ENCODE measurements at regions not wholly inside any gene's neighbourhood (a gene's known extent, or its start where the extent isn't known, plus 50 kb on each side); places are given as distances from the start of the nearest gene placed in this dataset.
"Not testable (repeated sequence)": the region's sequence is repeated elsewhere in the genome, so short reads cannot be mapped to it uniquely, and the experiment has no call there.

DNA sequence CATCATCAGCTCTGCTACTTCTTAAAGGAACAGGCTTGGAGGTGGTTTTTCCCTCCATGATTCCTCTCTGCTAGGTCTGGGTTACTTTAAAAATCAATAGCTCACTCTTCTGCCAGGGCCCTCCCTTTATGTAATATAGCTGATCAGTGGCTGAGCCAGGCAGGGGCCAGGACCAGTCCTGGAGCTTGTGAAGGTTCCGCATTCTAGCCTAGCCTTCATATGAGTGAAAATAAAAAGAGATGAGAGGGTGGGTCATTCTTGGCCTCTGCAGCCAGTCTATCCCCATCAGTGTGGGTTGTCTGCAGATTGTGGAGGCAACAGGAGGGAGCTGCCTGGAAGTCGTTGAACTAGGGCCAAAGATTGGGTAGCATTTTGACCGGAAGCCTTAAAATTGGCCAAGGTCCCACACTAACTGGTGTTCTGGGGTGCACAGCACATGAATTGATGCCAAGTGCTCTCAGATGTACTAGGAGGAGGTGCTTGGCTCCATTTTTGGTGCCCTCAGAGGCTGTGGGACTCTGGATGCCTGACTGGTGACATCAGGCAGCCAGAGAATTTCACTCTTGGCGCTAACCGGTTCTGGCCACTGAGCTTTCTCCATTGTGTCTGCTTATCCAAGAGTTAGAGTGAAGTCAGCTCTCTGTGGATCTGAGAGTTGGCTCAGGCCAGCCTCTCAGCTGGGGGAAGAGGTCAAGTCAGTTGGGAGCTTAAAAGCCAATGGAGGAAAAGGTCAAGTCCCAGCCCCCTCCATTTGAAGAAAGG lies 93.7 kb upstream of the FAM72C start:
- not testable (repeated sequence) for H3K27me3 Mint-ChIP-seq (ENCODE audit: low read depth); H3K9me3 Mint-ChIP-seq; H3K4me1 Mint-ChIP-seq; DNase-seq (ENCODE audit: low spot score in 2 of 2, unreplicated experiment in 2 of 2); H3K27ac Mint-ChIP-seq; H3K4me3 Mint-ChIP-seq; H3K36me3 Mint-ChIP-seq

DNA sequence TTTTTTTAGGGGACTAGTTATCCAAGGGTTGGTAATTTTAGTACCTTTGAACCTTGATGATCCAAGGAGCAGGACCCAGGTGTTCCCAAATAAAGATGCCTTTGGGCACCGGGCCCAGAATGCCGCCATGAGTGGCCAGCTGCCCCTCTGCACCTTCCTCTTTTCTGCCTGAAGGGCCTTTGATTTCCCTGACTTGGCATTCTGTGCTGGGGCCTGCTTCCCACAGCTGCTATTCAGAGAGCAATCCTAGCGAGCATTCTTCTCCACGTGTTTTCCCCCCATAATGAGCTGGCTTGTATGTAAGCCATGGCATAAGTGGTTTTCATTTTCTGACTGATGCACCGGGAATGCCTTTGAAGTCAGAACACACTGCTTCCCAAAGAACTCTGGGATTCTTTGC lies 77.6 kb upstream of the FAM72C start:
- H3K4me1 Mint-ChIP-seq; H3K27ac Mint-ChIP-seq; DNase-seq (ENCODE audit: low spot score in 2 of 2, unreplicated experiment in 2 of 2); H3K9me3 Mint-ChIP-seq; H3K36me3 Mint-ChIP-seq; H3K4me3 Mint-ChIP-seq; H3K27me3 Mint-ChIP-seq (ENCODE audit: low read depth): not testable (repeated sequence)

DNA sequence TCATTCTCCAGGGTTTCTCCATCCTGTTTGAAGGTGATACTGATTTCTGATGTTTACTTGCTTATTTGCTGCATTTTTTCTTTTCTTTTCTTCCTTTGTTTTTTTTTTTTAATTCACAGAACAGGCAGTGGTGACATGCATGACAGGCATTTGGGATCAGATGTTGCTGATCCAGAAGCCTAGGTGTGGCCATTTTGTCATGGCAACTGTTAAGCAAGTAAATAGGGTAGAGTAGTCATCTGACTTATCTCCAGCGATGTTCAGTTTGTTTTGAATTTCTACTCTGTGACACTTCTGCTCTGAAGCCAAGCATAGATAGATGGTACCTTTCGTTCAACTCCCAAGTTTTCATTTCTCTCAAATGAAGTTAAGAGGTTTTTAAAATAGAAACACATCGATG lies 74.9 kb upstream of the FAM72C start:
- H3K4me3 Mint-ChIP-seq; DNase-seq (ENCODE audit: low spot score in 2 of 2, unreplicated experiment in 2 of 2); H3K27me3 Mint-ChIP-seq (ENCODE audit: low read depth); H3K36me3 Mint-ChIP-seq; H3K27ac Mint-ChIP-seq; H3K9me3 Mint-ChIP-seq; H3K4me1 Mint-ChIP-seq: not testable (repeated sequence)

DNA sequence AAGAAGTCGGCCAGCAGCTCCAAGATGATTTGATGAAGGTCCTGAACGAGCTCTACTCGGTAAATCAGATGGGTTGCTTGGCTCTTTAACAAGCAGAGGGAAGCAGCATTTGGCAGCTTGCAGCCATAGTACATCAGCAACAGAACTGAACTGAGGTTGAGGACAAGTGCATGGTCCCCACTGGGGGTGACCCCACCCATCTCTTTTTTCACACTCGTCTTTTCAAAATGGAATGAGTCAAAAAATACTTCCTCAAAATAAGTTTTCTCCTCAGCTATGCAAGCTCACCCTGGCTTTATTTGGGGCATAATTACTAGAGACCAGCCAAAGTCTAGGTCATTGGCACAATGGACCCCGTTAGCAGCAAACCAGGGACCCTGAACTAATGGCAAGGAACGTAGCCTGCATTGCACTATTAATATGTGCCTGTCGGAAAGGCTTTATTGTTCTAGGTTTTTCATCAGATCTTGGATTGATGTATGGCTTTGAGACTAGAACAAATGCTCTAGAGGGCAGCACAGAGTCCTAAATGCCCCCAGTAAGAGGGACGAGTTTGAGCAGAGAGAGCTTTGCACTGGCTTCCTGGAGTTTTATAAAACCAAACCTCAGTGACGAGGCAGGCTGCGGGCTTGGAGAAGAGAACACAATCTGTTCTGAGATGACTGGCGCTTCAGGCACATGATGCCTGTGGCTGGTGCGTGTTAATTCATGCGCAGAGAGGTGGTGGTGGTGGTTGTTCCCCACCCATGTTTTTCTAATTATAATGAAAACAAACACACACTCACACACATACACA lies 74.2 kb upstream of the FAM72C start:
- not testable (repeated sequence) for H3K9me3 Mint-ChIP-seq; H3K27ac Mint-ChIP-seq; H3K4me3 Mint-ChIP-seq; DNase-seq (ENCODE audit: low spot score in 2 of 2, unreplicated experiment in 2 of 2); H3K36me3 Mint-ChIP-seq; H3K27me3 Mint-ChIP-seq (ENCODE audit: low read depth); H3K4me1 Mint-ChIP-seq

DNA sequence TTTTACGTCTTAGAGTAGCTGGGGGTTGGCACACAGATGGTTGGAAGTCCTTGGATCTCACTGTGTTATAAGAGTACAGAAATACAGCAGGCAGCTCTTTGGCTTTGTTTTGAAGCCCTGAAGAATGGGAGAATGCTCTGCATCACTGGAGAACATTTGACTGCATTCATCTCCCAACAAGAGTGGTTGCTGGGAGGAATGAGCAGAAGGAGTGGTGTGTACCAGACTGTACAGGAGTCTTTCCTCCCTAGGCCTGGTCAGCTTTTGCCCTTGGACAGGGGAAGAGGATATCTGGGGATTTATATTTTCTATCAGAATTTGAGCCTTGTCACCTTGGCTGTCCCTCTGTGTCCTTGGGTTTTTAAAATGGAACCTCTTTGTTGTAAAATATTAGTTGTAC lies 70.5 kb upstream of the FAM72C start:
- H3K27me3 Mint-ChIP-seq (ENCODE audit: low read depth); H3K4me1 Mint-ChIP-seq; H3K4me3 Mint-ChIP-seq; H3K9me3 Mint-ChIP-seq; H3K27ac Mint-ChIP-seq; H3K36me3 Mint-ChIP-seq; DNase-seq (ENCODE audit: low spot score in 2 of 2, unreplicated experiment in 2 of 2): not testable (repeated sequence)

DNA sequence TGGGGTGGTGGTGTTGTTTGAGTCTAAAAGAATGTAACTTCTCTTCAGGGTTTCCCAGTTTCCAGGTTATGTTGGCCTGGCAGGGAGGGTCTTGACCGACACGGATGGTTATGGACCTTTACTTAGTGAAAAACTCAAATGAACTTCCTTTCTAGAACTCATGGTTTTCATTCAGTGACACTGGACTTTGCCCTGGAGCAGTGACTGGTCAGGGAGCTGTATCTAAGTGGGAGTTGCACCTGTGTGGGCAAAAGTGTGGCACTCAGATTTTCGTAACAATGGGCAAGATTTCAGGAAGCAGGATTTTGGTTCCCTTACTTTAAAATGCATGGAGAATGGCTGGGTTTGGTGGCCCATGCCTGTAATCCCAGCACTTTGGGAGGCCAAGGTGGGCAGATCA lies 68.5 kb upstream of the FAM72C start:
- not testable (repeated sequence) for H3K4me1 Mint-ChIP-seq; H3K27me3 Mint-ChIP-seq (ENCODE audit: low read depth); H3K9me3 Mint-ChIP-seq; H3K27ac Mint-ChIP-seq; DNase-seq (ENCODE audit: low spot score in 2 of 2, unreplicated experiment in 2 of 2); H3K4me3 Mint-ChIP-seq; H3K36me3 Mint-ChIP-seq

DNA sequence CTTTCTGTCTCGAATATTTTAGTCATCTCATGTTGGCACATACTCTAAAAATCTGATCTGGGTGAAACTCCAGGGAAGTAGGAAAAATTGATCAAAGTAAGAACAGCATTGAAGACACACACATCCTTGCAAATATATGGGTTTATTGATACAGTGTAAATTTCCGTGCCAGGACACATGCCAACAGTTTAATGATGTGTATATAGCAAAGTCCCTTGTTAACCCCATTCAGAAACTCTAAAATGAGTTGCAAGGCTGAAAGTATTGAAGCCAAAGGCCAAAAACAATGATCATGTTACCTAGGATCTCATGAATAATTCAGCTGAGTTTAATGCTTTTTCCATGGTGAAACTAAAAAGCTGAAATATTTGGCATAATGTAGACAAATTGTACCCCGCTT lies 62.3 kb upstream of the FAM72C start:
- H3K4me1 Mint-ChIP-seq; H3K27ac Mint-ChIP-seq; H3K9me3 Mint-ChIP-seq; H3K36me3 Mint-ChIP-seq; DNase-seq (ENCODE audit: low spot score in 2 of 2, unreplicated experiment in 2 of 2); H3K4me3 Mint-ChIP-seq; H3K27me3 Mint-ChIP-seq (ENCODE audit: low read depth): not testable (repeated sequence)

DNA sequence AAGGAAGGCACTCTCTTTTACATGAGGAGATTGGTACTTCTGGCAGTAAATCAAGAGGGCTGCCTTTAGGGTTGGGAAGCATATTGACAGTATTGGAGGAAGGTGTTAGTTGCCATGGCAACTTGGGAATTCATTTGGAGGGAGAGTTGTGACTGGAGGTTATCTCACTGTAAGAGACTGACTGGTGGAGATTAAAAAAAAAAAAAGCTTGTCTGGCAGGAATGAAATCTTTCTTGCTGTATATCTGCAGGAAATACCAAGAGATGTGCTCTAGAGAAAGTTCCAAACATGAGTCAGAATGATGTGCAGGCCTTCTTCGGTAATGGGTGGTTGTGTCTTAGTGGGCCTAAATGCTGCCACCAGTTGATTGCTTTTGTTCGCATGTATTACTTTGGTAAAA lies 59.8 kb upstream of the FAM72C start:
- H3K4me1 Mint-ChIP-seq, H3K36me3 Mint-ChIP-seq: not testable (repeated sequence)

DNA sequence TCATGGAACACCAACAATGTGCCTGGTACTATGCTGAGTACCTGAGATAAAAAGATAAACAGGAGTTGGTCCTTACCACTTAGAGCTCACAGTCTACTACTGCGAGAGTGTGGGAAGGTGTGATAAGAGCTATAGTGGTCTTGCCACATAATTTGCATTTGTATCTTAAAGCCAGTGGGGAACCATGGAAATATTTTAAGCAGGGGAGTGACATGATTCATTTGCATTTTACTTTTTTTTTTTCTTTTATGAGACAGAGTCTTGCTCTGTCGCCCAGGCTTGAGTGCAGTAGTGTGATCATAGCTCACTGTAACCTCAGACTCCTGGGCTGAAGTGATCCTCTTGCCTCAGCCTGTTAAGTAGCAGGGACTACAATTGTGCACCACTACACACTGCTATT lies 54.2 kb upstream of the FAM72C start:
- H3K27ac Mint-ChIP-seq; H3K36me3 Mint-ChIP-seq; H3K9me3 Mint-ChIP-seq; H3K4me3 Mint-ChIP-seq; H3K4me1 Mint-ChIP-seq; DNase-seq (ENCODE audit: low spot score in 2 of 2, unreplicated experiment in 2 of 2); H3K27me3 Mint-ChIP-seq (ENCODE audit: low read depth): not testable (repeated sequence)

More for the DNA sequence above, 59.8 kb upstream of the FAM72C start:
- not testable (repeated sequence) for H3K27me3 Mint-ChIP-seq (ENCODE audit: low read depth); H3K27ac Mint-ChIP-seq; H3K4me3 Mint-ChIP-seq; DNase-seq (ENCODE audit: low spot score in 2 of 2, unreplicated experiment in 2 of 2); H3K9me3 Mint-ChIP-seq

DNA sequence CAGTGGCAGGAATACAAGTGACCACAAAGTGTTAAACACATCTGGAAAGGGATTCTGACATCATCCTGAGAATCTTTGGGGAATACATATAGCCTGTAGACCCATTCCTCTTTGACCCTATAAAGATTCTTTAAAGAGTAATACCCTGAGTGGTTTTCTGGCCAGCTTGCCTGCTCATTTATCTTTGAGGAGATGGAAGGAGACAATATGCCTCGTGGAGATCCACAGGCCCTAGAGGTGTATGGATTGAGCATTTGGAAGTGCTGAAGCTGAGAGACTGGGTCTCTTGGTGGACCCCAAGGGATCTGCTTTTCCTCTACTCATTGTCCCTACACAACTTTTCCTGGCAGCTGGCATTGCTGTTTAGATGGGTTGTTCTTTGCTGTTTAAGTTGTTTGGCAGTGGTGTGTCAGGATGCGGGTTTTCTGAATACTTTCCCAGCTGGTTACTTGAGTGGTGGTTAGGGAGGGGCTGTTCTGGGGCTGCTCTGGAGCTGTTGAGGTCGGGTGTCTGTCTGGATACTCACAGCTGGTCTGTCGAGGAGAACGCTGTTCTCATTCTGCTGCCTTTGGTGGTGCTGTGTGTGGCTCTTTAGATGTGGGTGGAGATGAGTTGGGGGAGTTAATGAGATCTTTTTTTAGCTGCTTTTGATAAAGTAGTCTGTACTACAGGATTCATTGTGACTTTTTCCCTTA lies 50.1 kb upstream of the FAM72C start:
- H3K9me3 Mint-ChIP-seq; H3K36me3 Mint-ChIP-seq; H3K4me1 Mint-ChIP-seq; H3K27me3 Mint-ChIP-seq (ENCODE audit: low read depth); H3K27ac Mint-ChIP-seq; DNase-seq (ENCODE audit: low spot score in 2 of 2, unreplicated experiment in 2 of 2); H3K4me3 Mint-ChIP-seq: not testable (repeated sequence)
